Fibroblast of mammary gland (primary cell): ENCODE measurements at regions not wholly inside any gene's neighbourhood (a gene's known extent, or its start where the extent isn't known, plus 50 kb on each side); places are given as distances from the start of the nearest gene placed in this dataset.

ENCODE experiments used
- DNase-seq: peaks from one replicate; pipeline ENCODE4 v3.0.0-alpha.2; 2010; ENCODE audit warnings: low read depth
- H3K4me3 ChIP-seq: 2 replicates; pipeline ENCODE4 v1.5.1; 2011; ENCODE audit warnings: low read depth, mild to moderate bottlenecking, low read length, moderate library complexity; ENCODE audit not compliant: control insufficient read depth
- TF ChIP-seq, protein P1 (sequence below): conservative IDR thresholded peaks from 2 replicates; pipeline ENCODE4 v1.5.1; 2011; ENCODE audit warnings: low read depth, low read length, inconsistent platforms; ENCODE audit not compliant: control insufficient read depth, insufficient read depth

DNA sequence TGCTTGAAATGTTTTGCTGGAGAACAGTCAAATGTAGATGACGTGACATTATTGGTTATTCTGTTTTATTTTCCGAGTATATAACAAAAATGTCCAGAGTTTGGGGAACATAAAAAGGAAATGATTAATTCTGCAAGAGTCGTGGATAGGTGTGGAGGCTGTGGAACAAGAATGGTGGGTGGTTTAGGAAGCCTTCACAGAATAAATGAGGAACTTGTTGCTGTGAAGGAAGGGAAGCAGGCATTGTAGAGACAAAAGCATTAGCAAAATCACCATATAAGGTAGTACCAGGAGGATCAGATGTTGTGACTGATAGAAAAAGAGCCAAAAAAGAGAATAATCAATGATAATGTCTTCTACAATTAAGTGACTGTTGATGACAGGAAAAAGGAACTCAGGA is 66.2 kb upstream of the CNTLN start:
- no peak overlapping the region for H3K4me3 ChIP-seq
- TF ChIP-seq, protein P1, sequence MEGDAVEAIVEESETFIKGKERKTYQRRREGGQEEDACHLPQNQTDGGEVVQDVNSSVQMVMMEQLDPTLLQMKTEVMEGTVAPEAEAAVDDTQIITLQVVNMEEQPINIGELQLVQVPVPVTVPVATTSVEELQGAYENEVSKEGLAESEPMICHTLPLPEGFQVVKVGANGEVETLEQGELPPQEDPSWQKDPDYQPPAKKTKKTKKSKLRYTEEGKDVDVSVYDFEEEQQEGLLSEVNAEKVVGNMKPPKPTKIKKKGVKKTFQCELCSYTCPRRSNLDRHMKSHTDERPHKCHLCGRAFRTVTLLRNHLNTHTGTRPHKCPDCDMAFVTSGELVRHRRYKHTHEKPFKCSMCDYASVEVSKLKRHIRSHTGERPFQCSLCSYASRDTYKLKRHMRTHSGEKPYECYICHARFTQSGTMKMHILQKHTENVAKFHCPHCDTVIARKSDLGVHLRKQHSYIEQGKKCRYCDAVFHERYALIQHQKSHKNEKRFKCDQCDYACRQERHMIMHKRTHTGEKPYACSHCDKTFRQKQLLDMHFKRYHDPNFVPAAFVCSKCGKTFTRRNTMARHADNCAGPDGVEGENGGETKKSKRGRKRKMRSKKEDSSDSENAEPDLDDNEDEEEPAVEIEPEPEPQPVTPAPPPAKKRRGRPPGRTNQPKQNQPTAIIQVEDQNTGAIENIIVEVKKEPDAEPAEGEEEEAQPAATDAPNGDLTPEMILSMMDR, result no peak
- DNase-seq, result no peak

DNA sequence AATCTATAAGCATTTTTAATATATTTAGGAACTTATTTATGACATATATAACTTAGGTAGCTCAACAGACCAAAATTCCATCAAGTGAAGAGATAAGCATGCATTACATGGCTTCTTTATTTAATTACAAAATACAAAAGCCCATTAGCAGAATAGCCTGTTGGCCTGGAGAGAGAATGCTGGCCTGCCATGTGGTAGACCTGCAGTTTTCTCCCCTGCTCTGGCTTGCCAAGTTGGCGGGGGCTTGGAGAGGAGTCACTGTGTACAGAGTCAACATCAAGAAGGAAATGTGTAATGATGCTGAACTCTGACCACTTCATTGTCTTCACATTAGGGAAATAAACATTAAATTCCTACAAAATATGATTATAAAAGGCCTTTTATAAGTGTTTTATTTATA is 69.8 kb upstream of the CNTLN start:
- DNase-seq, result peak; percentile 27
- TF ChIP-seq, protein P1, result no peak
- no peak overlapping the region for H3K4me3 ChIP-seq

DNA sequence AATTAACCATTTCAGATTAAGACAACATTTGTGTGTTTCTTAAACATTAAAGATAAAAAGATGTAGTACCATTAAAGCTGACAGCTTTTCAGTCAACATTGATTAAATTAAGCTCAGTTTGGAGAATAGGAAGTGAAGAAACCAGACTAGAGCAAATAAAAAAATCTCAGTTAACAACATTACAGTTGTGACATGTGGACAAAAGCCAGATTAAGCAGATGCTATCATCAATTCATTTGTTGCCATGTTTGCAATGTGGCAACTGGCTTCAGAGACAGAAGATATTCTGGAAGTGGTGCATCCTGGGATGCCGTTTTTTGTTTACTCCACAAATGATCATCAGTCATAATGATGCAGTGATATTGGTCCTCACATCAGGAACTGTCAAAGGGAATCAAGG is 70.3 kb upstream of the CNTLN start:
- DNase-seq, result peak; percentile 11
- TF ChIP-seq, protein P1, result no peak
- H3K4me3 ChIP-seq, result no peak overlapping the region

DNA sequence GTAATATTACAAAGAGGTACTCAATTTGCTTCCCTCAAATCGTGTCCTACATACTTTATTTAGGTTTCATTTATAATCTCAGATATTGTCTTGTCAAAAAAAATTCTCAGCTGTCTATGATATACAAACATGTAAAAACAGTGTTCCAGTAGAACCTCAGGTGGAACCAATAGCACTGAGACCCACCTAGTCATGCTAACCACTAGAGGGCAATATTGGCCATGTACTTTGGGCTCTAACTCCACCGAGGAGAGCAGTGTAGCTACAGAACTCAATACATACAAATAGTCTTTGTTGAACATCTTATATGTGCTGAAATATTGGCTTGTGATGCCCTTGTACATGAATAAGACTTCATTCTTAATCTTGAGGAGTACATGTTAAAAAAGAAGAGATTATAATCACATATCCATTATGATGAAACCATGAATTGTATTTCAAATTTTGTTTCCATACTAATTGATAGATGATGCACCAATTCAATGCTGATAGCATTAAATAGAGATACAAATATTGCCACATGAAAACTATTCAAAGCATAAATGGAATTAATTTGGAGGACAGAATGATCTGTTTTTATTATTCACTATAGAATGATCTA is 71.2 kb upstream of the CNTLN start:
- no peak overlapping the region for H3K4me3 ChIP-seq
- TF ChIP-seq, protein P1, result peak; percentile 95
- peak; percentile 72 for DNase-seq

DNA sequence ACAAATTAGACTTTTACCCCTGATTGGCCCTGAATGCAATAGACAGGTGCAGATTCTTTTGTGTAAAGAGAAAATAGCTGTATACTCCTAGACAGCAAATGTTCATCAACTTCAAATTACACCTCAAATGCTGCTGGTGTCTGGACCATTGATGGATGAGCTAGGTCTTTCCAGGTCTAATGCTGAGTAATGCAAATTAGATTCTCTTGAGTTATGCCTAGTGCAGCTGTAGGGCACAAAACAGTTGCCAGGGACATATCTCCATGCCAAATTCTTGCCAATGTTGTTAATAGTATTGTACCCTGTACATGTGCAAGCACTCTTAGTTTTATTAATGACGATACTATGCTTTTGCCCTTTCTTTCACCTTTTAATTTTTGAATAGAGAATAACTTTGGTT is 72.3 kb upstream of the CNTLN start:
- H3K4me3 ChIP-seq, result no peak overlapping the region
- DNase-seq, result no peak
- TF ChIP-seq, protein P1, result no peak

DNA sequence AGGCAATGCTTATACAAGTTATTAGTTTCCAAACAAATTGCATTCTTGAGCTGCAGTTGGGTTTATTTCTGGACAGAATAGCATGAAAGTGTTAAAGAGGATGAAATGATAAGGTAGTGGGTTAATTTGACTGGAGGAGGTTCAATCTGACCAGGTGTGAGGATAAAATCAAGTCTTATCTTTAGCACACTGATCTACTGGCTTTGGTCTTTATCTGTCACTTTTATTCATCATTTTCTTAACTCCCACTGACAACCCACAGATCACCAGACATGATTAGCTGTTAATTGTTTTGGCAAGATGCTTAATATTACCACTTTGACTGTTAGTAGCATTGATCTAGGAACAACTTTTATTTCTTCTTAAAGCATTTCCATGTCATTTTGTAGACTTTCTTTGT is 74.4 kb upstream of the CNTLN start:
- no peak overlapping the region for H3K4me3 ChIP-seq
- no peak for DNase-seq
- TF ChIP-seq, protein P1, result no peak

DNA sequence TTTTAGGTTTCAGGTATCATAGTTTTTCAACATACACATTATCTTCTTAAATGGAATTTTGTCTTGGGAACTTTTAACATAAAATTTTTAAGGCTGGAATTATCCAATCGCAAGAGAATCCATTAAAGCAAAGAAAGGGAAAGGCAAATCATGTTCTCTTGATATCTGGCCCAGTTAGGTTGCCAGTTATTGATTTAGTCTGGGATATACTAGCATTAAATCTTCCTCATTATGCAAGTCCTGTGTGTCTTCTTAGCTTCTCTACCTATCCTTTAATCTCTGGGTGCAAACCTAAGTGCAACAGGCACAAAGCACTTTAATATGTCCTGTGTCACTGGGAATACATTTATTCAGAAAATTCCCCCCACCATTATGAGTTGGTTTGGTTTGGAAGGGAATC is 75.4 kb upstream of the CNTLN start:
- H3K4me3 ChIP-seq, result no peak overlapping the region
- DNase-seq, result no peak
- TF ChIP-seq, protein P1, result no peak
